ENCODE measurements at regions not wholly inside any gene's neighbourhood (a gene's known extent, or its start where the extent isn't known, plus 50 kb on each side); places are given as distances from the start of the nearest gene placed in this dataset.

GRCh38 chr2:234189786-234190300, 139.3 kb downstream of the SPP2 start:
- DNase-seq (ENCODE audit: low read depth), result no peak

GRCh38 chr2:234189230-234189629, 138.7 kb downstream of the SPP2 start:
- no peak for DNase-seq (ENCODE audit: low read depth)

GRCh38 chr2:234187646-234188174, 137.2 kb downstream of the SPP2 start:
- DNase-seq (ENCODE audit: low read depth), result no peak

- no peak for DNase-seq (ENCODE audit: low read depth)
Observed at GRCh38 chr2:234181121-234181520, 130.6 kb downstream of the SPP2 start.

- DNase-seq (ENCODE audit: low read depth), result no peak
Observed at GRCh38 chr2:234179031-234179363, 128.5 kb downstream of the SPP2 start.

- peak; percentile 15 for DNase-seq (ENCODE audit: low read depth)
Observed at GRCh38 chr2:234178330-234179030, 128.0 kb downstream of the SPP2 start.

GRCh38 chr2:234175649-234176048, 125.1 kb downstream of the SPP2 start:
- DNase-seq (ENCODE audit: low read depth), result no peak

- no peak for DNase-seq (ENCODE audit: low read depth)
Observed at GRCh38 chr2:234174742-234175141, 124.2 kb downstream of the SPP2 start.

- DNase-seq (ENCODE audit: low read depth), result no peak
Observed at GRCh38 chr2:234172532-234172931, 122.0 kb downstream of the SPP2 start.

- no peak for DNase-seq (ENCODE audit: low read depth)
Observed at GRCh38 chr2:234172066-234172465, 121.6 kb downstream of the SPP2 start.

GRCh38 chr2:234171666-234172065, 121.2 kb downstream of the SPP2 start:
- no peak for DNase-seq (ENCODE audit: low read depth)

- no peak for DNase-seq (ENCODE audit: low read depth)
Observed at GRCh38 chr2:234169674-234170073, 119.2 kb downstream of the SPP2 start.

- peak; percentile 55 for DNase-seq (ENCODE audit: low read depth)
Observed at GRCh38 chr2:234168605-234169570, 118.4 kb downstream of the SPP2 start.

GRCh38 chr2:234166531-234166930, 116.0 kb downstream of the SPP2 start:
- no peak for DNase-seq (ENCODE audit: low read depth)

GRCh38 chr2:234165421-234165820, 114.9 kb downstream of the SPP2 start:
- no peak for DNase-seq (ENCODE audit: low read depth)

GRCh38 chr2:234164493-234165413, 114.3 kb downstream of the SPP2 start:
- no peak for DNase-seq (ENCODE audit: low read depth)

- no peak for DNase-seq (ENCODE audit: low read depth)
Observed at GRCh38 chr2:234163510-234164045, 113.1 kb downstream of the SPP2 start.

GRCh38 chr2:234162861-234163260, 112.4 kb downstream of the SPP2 start:
- DNase-seq (ENCODE audit: low read depth), result peak; percentile 27

GRCh38 chr2:234161932-234162331, 111.4 kb downstream of the SPP2 start:
- DNase-seq (ENCODE audit: low read depth), result no peak

GRCh38 chr2:234158812-234159211, 108.3 kb downstream of the SPP2 start:
- DNase-seq (ENCODE audit: low read depth), result peak; percentile 74

GRCh38 chr2:234157817-234158588, 107.5 kb downstream of the SPP2 start:
- DNase-seq (ENCODE audit: low read depth), result no peak
